ENCODE measurements at regions not wholly inside any gene's neighbourhood (a gene's known extent, or its start where the extent isn't known, plus 50 kb on each side); places are given as distances from the start of the nearest gene placed in this dataset.

DNA sequence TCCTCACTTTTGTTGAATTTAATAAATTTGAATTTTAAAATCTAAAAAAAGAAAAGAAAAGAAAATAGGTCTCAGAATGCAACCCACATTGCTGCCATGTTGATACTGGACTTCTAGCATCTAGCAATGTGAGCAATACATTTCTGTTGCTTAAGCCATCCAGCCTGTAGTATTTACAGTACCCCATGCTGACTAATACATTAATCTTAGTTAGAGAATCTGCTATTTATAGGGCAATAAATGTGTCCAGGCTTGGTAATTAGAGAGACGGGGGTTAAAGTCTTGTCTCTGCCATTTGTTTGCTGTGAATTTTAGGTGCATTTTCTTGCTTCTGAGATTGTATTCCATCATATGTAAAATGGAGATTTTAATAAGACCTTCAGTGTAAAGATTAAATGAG lies 471.3 kb downstream of the DHX35 start:
- no peak for DNase-seq

DNA sequence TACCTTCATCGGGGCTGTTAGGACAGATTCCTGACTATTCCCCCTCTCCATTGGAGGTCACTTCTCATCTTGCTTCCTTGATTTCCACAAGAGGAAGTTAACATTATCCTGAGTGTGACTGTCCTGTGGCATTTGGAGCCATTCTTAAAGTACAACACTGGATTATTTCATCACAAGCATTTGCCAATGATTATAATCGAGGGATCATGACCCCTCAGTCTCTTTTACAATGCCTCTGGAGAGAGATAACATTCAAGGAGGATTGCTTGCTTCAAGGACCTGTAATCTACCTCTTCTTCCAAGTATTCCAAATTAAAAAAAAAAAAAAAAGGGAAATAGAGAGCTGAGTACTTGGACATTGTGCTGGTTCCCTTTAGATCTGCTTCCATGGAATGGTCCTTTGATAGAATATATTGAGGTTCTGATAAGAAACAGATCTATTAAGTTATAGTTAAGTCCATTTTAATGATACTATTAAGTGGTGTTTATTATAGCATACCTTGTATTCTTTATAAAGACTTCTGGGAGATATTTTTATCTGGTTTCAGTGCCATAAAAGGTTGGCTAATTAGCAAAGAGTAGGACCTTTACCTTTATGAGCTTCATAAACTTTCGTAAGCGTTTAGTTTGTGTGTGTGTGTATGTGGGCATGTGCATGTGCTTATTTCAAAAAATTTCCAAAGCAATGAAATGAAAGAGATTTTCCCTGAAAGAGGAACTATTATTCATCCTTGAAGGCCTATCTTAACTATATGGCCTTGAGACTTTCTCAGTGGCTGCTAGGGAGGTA lies 469.1 kb downstream of the DHX35 start:
- no peak for DNase-seq

DNA sequence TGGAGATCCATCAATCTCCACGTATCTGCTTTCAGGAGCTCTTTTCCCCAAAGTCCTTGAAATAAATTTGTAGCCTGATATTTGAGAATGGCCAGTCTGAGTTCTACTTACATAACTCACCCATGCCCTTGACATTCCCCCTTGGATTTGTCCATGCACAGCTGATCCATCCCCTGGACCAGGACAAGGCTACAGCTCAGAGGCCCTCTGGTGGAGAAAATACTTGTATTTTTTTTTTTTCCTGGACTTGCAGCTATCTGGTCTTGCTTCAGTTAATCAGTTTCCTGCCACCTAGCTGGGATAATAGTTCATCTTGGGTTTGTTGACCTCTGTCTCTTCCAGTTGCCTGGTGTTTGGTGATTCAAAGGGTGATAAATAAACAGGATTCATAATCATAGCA lies 467.6 kb downstream of the DHX35 start:
- no peak for DNase-seq

DNA sequence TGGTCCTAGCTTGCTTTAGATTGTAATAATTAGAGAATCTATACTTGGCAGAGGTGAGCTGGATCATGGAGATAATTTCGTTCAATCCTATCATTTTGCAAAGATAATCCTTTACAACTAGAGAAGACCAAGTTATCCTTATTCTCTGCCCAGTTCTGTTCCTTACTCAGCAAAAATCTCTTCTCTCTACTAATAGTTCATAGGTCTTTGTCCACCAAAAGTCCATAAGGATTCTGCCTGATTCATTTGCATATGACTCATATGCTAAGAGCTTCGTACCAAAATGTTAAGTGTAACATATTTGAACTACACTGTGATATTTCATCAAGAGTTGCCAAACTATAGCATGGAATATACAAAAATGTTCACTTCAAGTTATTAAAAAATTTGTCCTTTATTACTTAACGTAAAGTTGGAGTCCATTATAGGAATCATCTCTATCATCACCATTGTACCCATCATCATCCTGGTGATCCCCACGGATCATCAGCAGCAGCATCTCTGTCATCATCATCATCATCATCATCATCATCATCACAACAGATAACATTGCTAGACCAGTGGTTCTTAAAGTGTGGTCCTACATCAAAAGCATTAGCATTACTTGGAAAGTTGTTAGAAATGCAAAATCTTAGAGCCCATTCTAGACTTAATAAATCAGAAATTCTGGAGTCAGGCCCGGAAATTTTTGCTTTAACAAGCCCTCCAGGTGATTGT lies 463.0 kb downstream of the DHX35 start:
- DNase-seq: no peak

DNA sequence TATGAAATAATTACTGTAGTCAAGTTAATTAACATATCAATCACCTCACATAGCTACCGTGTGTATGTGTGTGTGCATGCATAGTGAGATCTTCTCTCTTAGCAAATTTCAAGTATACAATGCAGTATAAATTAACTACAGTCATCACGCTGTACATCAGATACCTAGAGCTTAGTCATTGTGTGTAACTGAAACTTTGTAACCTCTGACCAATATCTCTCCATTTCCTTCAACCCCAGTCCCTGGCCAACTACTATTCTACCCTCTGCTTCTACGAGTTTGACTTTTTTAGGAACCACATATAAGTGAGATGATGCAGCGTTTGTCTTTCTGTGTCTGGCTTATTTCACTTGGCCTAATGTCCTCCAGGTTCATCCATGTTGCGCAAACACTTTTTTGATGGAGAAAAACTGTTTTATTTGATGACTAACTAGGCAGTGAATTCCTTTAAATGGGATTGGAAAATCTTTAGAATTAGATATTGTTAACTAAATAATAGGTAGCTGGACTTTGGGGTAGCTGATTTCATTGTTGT lies 459.5 kb downstream of the DHX35 start:
- DNase-seq: no peak

DNA sequence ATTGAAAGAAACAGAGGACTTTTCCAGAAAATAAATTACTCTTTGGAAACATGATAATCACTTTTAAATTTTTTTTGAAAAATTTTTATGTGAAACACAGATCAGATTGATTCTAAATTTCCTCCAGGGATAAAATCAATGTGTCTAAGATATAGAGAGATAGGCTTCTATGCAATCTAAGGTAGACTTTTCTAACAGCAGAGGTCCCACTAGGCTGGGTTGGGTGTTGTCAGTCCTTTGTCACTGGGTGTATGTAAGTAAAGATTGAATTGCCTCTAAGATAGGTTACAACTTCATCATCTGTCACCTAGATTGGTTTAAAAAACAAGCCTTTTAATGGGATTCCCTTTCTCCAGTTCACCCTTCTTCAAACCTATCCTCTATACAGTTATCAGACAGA lies 449.9 kb downstream of the DHX35 start:
- DNase-seq: no peak

DNA sequence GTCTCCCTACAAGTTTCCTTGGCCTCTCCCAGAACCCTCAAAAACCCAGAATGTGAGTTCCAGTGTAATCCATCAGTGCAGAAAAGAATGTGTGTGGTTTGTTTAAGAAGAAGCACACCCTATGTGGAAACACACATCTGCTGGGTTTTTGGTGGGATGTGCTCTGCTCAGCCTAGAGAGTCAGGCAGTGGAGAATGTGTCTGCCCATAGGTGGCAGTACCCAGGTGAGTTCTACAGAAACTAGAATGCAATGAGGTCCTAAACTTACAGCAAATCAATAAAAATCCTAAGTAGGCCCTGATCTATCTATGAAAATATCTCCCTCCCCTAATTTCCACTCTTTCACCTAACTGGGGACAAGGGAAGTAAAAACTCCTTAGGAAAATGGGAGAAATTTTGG lies 437.3 kb downstream of the DHX35 start:
- DNase-seq: no peak

DNA sequence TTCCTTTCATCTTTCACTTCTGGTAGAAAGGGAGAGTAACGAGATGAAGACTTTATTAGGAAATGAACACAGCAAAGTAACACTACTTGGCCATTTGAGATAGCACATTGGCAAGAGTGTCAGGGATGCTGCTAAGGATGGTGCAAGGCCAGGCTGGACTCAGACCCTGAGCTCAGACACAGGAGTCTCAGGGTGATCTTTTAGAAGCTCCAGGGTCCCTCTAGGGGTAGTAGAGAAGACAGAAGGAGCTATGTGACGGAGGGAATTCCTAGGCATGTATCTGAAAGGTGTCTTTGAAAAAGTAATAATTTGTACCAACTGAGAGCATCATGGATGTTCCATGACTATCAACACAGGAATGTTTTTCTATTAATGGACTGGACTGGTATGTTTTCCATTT lies 436.5 kb downstream of the DHX35 start:
- DNase-seq: no peak

DNA sequence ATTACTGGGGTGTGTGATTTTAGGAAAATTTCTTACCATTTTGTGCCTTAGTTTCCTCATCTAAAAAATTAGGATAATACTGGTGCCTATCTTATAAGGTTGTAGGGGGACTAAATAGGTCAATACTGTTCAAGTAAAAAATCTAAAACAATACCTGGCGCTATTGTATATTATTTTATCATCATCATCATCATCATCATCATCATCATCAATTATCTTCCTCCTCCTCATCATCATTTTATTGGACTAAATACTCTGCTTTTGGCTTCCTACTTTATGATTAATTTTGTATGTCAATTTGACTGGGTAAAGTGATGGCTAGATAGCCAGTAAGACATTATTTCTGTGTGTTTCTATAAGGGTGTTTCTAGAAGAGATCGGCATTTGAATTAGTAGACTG lies 435.5 kb downstream of the DHX35 start:
- no peak for DNase-seq

DNA sequence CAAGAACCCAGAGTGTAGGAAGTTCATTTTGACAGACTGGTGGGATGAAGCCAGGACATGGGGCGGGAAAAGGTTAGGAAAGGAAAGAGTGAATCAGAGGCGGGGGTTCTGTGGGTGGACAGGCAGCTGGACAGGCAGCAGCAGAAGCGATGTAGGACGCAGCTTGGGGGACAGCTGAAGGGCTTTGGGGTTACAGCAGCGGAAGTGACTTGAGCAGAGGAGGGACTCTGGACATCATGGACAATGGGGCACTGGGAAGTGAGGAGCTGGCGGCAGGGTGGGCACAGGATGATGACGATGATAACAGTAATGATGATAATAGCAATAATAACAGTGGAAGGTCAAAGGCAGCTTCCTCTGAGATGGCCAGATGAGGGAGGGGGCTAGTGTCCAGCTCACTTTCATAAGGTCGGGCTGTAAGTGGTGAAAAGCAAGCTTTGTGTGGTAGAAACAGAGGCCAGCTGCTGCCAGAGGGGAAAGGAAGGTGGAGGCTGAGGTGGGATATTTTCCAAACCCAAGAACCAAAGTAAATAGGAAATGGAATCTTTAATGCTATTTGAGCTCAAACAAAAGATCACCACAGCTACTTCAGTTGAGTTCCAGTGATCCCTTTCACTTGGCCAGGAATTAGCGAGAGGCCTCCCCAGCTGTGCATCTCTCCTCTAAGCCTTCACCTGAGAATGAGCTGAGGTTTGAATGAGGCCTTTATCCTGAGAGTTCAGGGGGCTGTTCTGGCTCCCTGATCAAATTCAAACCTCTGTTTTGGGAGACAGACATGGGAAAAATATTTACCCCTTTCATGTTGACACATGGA lies 433.5 kb downstream of the DHX35 start:
- DNase-seq: no peak

DNA sequence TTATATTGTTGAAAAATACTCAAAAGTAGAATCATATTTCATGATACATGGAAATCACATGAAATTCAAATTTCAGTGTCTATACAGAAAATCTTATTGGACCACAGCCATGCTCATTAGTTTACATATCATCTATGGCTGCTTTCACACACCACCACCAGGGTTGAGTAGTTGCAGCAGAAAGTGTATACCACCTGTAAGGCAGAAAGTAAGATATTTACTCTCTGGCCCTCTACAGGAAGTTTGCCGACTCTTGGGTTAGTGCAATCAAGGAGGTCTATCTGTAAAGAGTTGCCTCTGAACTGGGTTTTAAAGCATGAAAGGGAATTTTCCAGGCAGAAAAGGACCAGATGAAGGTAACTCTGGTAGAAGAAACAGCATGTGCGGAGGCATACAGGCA lies 432.3 kb downstream of the DHX35 start:
- DNase-seq: no peak

DNA sequence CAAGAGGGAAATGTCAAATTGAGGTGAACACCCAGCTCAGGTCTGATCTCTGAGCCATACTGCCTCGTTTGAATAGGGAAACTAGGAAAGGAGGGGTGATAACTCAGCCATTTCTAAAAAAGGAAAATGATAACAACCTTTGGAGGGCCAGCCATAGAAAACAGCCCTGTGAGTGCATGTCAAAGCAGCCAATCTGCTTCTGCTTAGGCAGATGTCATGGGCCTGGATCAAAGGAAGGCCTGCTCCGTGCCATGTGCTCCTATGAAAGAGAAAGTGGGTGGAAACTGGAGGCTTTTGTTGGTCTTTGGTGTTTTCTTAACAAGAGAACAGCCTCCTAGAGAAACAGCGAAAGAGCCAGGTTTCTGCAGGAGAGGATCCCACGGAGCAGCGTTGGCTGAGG lies 428.0 kb downstream of the DHX35 start:
- no peak for DNase-seq

DNA sequence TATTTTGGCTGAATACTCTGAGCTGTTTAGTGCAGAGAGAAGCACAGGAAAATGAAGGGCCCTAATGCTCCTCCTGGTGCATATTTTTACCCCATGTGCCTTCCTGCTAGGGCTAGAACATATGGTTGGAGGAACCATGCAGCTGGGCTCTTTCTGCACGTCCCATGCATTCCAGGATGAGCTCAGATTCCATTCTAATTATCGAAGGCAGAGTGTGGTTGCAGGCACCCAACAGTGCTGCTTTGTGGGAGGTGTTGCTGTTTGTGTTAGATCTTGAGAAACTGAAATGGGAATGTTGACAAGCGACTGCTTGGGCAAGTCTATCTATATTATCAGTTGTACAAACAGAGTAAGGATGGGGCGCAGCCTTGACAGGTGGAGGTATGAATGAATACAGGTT lies 419.5 kb downstream of the DHX35 start:
- peak in 1 of 2 donors; percentile 33 for DNase-seq

DNA sequence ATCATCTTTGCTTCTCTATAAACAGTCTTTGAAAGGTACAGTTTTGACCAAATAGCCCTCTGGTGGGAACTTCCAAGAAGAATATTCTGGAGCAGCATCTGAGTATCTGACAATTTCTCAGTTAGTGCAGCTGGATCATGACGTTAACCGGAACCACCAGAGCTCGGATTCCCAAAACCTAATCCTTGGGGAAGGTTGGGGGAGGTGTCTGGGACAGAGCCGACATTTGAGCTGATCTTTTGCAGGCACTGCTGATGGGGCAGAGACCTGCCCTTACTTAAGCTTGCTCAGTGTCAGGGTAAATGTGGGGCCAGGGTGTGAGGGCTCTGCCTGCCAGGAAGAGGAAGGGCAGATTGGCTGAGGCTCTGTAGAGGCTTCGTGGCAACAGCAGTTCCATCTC lies 416.6 kb downstream of the DHX35 start:
- DNase-seq: no peak

DNA sequence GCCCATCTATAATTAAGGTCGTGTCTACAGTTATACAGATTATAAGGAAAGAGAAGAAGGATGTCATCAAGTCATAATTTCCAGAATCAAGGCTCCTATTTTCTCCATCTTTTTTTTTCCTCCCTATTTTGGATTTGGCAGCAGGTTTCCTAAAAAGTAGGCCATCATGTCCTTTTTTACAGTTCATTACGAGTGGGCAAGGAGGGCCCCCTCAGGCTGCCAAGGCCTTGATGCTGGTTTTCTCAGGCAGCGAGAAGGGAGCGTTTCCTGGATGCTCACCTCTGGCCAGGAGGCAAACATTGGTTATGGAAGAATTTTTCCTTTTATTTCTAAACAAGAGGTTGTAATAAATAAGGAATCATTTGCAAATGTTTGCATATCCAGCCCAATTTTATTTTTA lies 414.6 kb downstream of the DHX35 start:
- DNase-seq: no peak

DNA sequence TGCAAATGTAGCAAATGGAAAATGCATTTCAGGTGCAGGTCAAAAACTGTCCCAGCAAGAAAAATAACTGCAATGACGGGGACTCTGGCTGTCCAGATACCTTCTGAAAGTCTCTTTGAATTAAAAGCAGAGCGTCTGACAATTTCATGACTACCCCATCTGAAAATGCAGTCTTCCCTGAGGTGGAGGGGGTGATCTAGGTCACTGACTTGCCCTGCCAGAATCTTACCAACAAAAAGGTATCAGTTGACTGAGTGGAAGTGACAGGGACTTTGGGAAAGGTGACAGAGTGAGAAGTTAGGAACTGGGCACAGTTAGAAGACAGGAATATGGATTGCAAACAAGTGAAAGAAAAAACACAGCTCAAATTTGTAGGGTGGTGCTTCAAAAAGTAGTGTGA lies 402.2 kb downstream of the DHX35 start:
- DNase-seq: no peak

DNA sequence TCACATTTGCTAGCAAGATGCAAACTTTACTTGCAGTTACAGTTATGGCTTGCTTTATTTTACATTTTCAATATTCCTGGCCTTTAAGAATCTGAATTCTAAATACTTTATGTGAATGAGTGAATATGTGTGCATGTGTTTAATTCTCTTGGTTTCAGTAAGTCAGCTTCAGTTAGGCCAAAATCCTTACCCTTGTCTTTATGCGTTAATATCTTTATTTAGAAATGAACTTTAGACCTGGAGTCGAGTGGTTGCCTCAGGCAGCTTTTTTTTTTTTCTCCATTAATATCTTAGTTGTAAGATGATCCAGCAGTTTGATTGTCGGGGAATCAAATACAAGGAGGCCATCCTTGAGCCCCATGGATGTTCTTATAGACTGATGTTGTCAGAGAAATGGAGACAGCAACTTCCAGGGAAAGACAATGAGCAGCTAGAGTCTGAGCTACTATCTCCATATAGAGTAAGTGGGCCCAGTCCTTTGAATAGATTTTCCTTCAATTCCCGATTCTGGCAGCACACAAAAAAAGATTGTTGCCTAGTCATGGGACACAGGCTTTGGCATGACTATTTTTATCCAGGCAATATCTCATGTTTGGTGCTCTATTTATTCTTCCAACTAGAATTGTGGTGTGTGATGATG lies 398.0 kb downstream of the DHX35 start:
- DNase-seq: no peak

DNA sequence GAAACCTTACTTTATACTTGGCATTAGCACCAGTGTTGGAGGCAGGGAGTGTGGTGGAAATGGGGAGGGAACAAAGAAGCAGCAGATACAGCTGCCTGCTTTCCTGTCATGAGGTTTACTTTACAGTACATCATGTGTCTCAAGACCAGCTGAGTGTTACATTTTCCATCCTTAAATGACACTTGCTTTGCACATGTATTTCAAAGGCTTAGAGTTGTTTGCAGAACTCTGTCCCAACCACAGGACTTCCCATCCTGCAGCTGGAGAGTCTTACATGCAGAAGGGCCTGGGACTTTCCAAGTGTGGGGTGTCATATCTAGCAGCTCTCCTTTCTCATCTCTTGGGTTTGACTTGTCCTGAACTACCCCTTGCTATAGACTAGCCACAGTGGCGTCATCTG lies 395.9 kb downstream of the DHX35 start:
- no peak for DNase-seq

DNA sequence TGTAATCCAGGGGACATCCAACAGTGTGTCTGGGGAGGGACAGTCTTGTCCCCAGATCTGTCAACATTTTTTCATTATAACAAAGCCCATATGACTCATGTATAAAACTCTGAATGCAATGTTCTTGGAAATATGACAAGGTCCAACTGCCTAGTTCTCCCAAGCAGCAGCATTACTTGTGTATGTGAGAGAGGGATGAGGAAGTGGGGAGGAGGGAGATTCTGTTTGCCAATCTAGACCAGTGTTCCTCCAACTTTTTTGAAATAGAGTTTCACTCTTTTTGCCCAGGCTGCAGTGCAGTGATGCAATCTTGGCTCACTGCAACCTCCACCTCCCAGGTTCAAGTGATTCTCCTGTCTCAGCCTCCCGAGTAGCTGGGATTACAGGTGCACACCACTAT lies 394.8 kb downstream of the DHX35 start:
- no peak for DNase-seq

DNA sequence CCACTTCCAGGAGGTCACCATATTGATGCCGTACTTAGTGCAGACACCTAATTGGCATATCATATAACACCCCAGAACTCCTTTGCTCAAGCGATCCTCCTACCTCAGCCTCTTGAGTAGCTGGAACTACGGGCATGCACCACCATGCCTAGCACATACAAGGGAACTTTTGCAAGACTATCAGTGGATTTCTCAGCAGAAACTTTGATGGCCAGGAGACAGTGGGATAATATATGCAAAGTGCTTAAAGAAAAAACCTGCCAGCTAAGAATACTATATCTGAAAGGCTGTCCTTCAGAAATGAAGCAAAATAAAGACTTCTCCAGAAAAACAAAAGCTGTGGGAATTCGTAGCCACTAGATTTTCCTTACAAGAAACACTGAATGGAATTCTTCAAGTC lies 387.1 kb downstream of the DHX35 start:
- no peak for DNase-seq

DNA sequence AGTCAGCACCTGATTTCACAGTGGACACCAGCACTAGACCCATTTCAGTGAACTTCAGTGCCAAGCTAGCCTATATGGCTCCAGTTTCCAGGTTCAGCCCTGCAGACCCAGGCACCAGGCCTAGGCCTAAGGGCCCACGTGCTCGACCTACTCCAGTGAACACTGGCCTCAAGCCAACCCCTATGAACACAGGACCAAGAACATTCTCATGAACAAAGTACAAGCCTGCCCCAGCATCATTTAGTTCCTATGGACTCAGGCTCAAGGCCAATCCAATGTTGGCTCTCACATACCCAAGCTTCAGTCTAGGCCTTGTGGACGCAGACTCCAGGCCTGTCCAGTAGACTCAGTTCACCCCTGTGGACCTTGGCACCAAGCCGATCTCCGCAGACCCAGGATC lies 385.5 kb downstream of the DHX35 start:
- DNase-seq: no peak

DNA sequence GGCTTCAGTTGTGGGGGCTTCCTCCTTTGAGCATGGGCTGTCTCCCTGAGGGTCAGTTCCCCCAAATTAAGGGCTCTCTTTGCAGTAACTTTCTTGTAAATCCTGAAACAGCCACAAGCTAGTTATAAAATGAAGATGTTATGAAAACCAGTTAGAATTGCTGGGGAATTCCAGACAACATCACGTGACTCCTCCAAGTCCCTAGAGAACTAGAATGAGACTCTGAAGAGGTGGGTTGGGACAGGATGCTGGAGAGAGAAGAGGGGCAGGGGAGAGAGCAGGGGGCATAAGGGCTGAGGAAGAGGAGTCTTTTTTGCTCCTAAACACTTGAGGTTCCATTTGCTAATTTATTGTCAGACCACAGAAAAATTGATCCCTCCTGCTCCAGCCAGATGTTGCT lies 380.3 kb downstream of the DHX35 start:
- DNase-seq: no peak

All from hippocampal formation (tissue), 2 donors.